Tibial artery (tissue), 4 donors: ENCODE measurements at regions not wholly inside any gene's neighbourhood (a gene's known extent, or its start where the extent isn't known, plus 50 kb on each side); places are given as distances from the start of the nearest gene placed in this dataset.

Source experiments
- DNase-seq, 2 donors: peaks; one replicate each; pipeline ENCODE4 v3.0.0-alpha.2; 2019
- H3K27ac ChIP-seq, 2 donors: fragments of 200-600 bp; sonication (generic) in 1 of 2; 1 replicate in 1 of 2; 2 replicates in 1 of 2; pipeline ENCODE4 v1.5.1; 2018 to 2019; ENCODE audit warnings: mild to moderate bottlenecking in 1 of 2
- H3K27me3 ChIP-seq, 2 donors: fragments of 200-600 bp; sonication (generic) in 1 of 2; one replicate each; pipeline versions ENCODE4 v1.5.1 to v1.6.0; 2016 to 2019
- H3K36me3 ChIP-seq, 3 donors: fragments of 200-600 bp; sonication (generic) in 2 of 3; one replicate each; pipeline ENCODE4 v1.5.1; 2016 to 2019; ENCODE audit warnings: mild to moderate bottlenecking in 2 of 3
- H3K4me1 ChIP-seq, 4 donors: fragments of 200-600 bp; sonication (generic) in 2 of 4; 1 replicate in 3 of 4; 2 replicates in 1 of 4; pipeline ENCODE4 v1.5.1; 2016 to 2019
- H3K4me3 ChIP-seq, 2 donors: fragments of 200-600 bp; sonication (generic) in 1 of 2; 1 replicate in 1 of 2; 2 replicates in 1 of 2; pipeline ENCODE4 v1.5.1; 2018 to 2019; ENCODE audit warnings: mild to moderate bottlenecking in 2 of 2
- H3K9me3 ChIP-seq, 3 donors: fragments of 200-600 bp; sonication (generic) in 1 of 3; one replicate each; pipeline ENCODE4 v1.5.1; 2016 to 2019
- CTCF ChIP-seq, 2 experiments: fragments of 200-600 bp in 1 of 2; fragments of 450-650 bp in 1 of 2; IDR thresholded peaks; one replicate each; pipeline ENCODE4 v1.5.1; 2017 to 2019; ENCODE audit warnings: antibody characterized with exemption in 2 of 2, mild to moderate bottlenecking in 1 of 2, moderate library complexity in 1 of 2
- intact Hi-C: fragments of 100-400 bp; cut with DNase I; formaldehyde crosslinking; loops from one replicate; pipeline ENCODE4 v1.15.0; 2023; ENCODE audit warnings: low total_unique reads

- H3K27me3 ChIP-seq: no peaks in the 10 kb centered on the region
- H3K4me1 ChIP-seq: peaks cover 0 to 4% (median 0%) of the 10 kb centered on the region in 4 donors
- intact Hi-C loops: no loop called here
- H3K36me3 ChIP-seq: no peaks in the 10 kb centered on the region
- no peak overlapping the region for H3K27ac ChIP-seq
- H3K4me3 ChIP-seq: no peak overlapping the region
- no peak for DNase-seq
- H3K9me3 ChIP-seq: peaks cover 0 to 5% (median 0%) of the 10 kb centered on the region in 3 donors
- TF ChIP-seq CTCF (IDR thresholded peaks at IDR 0.05): no peak
Observed at GRCh38 chrX:134716620-134717012, 58.3 kb upstream of the PLAC1 start.

GRCh38 chrX:134715930-134716619, 57.8 kb upstream of the PLAC1 start:
- Histone ChIP-seq H3K27me3 (no peaks in the 10 kb centered on the region), H3K4me3 (no peak overlapping the region), H3K9me3 (no peaks in the 10 kb centered on the region), H3K27ac (no peak overlapping the region), H3K36me3 (no peaks in the 10 kb centered on the region), H3K4me1 (peaks cover 0 to 4% (median 0%) of the 10 kb centered on the region in 4 donors)
- no peak for DNase-seq
- intact Hi-C loops: no loop called here
- no peak for TF ChIP-seq CTCF (IDR thresholded peaks at IDR 0.05)

GRCh38 chrX:134714633-134715110, 56.4 kb upstream of the PLAC1 start:
- DNase-seq: no peak
- no peak overlapping the region for H3K4me3 ChIP-seq
- no peaks in the 10 kb centered on the region for H3K36me3 ChIP-seq
- intact Hi-C loops: no loop called here
- TF ChIP-seq CTCF (IDR thresholded peaks at IDR 0.05): no peak
- H3K9me3 ChIP-seq: no peaks in the 10 kb centered on the region
- H3K27ac ChIP-seq: no peak overlapping the region
- H3K4me1 ChIP-seq: peaks cover 0 to 4% (median 0%) of the 10 kb centered on the region in 4 donors
- no peaks in the 10 kb centered on the region for H3K27me3 ChIP-seq

- intact Hi-C loops: no loop called here
- no peaks in the 10 kb centered on the region for H3K9me3 ChIP-seq
- DNase-seq: no peak
- no peaks in the 10 kb centered on the region for H3K36me3 ChIP-seq
- no peak overlapping the region for H3K4me3 ChIP-seq
- H3K4me1 ChIP-seq: peaks cover 0 to 4% (median 0%) of the 10 kb centered on the region in 4 donors
- TF ChIP-seq CTCF (IDR thresholded peaks at IDR 0.05): no peak
- H3K27me3 ChIP-seq: no peaks in the 10 kb centered on the region
- H3K27ac ChIP-seq: no peak overlapping the region
Observed at GRCh38 chrX:134713618-134714107, 55.4 kb upstream of the PLAC1 start.

- intact Hi-C loops: no loop called here
- Histone ChIP-seq H3K36me3 (no peaks in the 10 kb centered on the region), H3K4me1 (no peaks in the 10 kb centered on the region), H3K4me3 (no peak overlapping the region), H3K9me3 (no peaks in the 10 kb centered on the region), H3K27ac (no peak overlapping the region), H3K27me3 (no peaks in the 10 kb centered on the region)
- no peak for DNase-seq
- no peak for TF ChIP-seq CTCF (IDR thresholded peaks at IDR 0.05)
Observed at GRCh38 chrX:134712272-134712671, 54.0 kb upstream of the PLAC1 start.
